Stimulated activated CD8-positive, alpha-beta memory T cell treated with anti-CD3 and anti-CD28 coated beads, Interleukin-2, amount 100 ng/mL, for 48 hours (primary cell): ENCODE measurements at regions not wholly inside any gene's neighbourhood (a gene's known extent, or its start where the extent isn't known, plus 50 kb on each side); places are given as distances from the start of the nearest gene placed in this dataset.
"Not testable (repeated sequence)": the region's sequence is repeated elsewhere in the genome, so short reads cannot be mapped to it uniquely, and the experiment has no call there.

Experiments used
- DNase-seq, 2 donors: peaks; one replicate each; pipeline ENCODE4 v3.0.0-alpha.2; 2020; ENCODE audit warnings: low read depth in 2 of 2

DNA sequence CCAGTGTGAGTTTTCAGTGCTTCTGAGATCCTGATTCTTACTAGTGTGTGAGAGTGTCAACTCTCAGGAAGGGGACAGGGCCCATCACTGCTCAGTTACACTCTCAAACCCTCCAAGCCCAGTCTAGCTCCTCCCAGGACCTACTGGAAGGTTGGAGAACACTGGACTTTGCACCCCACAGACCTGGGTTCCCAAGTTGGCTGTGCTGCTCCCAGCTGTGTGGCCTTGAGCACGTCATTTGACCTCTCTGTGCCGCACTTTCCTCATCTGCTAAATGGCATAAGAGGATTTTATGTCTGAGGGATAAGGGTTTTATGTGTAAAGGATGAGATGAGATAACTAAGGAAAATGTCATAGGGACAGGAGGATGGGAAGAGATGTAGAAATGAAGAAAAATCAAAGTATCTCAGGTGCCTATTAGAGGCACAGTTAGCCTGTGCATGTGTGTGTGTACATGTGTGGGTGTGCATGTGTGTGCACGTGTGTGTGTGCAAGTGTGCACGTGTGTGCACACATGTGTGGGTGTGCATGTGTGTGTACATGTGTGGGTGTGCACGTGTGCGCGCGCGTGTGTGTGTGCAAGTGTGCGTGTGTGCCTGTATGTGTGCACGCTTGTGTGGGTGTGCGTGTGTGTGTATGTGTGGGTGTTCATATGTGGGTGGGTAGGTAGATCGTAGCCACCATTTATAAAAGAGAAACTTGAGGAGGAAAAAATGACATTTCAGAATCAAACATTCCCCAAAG, 108.0 kb upstream of the GRK3 start:
- DNase-seq, result not testable (repeated sequence)

- not testable (repeated sequence) for DNase-seq
Measured at GRCh38 chr22:25458631-25459030, 105.8 kb upstream of the GRK3 start.

GRCh38 chr22:25460682-25461081, 103.8 kb upstream of the GRK3 start:
- DNase-seq, result not testable (repeated sequence)

DNA sequence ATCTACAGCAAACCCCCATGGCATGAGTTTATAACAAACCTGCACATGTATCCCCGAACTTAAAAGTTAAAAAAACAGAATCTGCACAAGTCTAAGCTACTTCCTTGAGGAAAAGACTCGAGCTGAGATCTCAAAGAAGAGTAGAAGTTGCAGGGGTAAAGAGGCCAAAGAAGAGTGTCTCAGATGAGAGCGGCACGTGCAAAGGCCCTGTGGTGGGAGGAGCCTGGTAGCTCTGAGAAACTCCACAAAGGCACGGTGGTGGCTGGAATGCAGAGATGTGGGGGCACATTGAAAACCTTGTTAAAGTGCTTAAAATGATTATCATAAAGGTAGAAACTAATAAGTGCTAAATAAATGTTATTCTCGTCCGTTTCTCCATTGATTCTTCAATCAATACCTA, 103.2 kb upstream of the GRK3 start:
- no peak for DNase-seq

- peak; percentile 63 to 67 for DNase-seq
Measured at GRCh38 chr22:25462474-25463346, 101.8 kb upstream of the GRK3 start.

DNA sequence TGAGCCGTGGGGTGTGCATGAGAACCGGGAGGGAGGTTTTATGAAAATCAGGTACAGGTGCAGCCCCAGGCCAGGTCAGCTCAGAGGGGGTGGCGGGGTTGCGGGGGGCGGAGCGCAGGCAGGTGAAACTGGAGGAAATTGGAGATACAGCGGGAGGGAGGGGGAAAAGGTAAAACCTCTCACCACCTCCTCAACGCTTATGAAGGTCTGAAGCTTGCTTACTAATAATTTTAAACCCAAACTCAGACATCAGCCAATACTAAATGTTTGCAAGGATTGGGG, 101.2 kb upstream of the GRK3 start:
- DNase-seq, result not testable (repeated sequence)

GRCh38 chr22:25464326-25464725, 100.1 kb upstream of the GRK3 start:
- DNase-seq, result not testable (repeated sequence)

DNA sequence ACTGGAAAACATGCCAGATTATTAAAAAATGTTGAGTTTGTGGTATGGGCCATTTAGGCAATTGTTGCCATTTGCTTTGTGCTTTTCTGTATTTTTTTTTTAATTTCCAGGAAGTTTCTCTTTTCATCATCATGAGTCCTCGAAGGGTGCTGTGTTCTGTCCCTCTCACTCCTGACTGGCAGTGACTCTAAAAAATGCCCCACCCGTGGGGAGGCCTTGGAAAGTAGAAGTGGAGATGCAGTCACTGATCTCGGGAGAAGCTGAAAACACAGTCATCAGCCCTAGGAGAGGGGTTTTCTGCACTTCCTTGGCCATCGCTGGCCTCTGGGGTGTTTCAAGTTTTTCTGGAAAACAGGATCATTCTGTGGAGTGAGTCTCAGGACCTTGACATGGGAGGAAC, 98.5 kb upstream of the GRK3 start:
- no peak for DNase-seq

DNA sequence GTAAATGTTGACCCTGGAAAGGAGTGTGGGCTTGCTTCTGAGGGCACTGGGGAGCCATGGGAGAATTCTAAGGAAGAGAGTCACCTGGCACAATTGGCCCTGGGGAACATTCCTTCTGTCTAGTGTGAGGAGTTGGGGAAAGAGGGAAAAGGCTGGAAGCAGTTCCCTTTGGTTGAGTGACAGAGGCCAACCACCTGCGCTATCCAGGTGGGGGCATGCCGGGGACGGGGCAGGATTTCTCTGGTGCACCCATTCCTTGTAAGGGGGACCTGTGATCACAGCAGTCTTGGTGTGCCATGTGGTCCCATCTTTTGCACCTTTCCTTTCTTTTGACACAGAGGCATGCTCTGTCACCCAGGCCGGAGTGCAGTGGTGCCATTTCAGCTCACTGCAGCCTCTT, 92.1 kb upstream of the GRK3 start:
- no peak for DNase-seq

- no peak for DNase-seq
Measured at GRCh38 chr22:25475257-25476022, 89.0 kb upstream of the GRK3 start.

- no peak for DNase-seq
Measured at GRCh38 chr22:25477358-25477757, 87.1 kb upstream of the GRK3 start.

GRCh38 chr22:25478111-25478510, 86.4 kb upstream of the GRK3 start:
- no peak for DNase-seq

GRCh38 chr22:25478528-25478927, 85.9 kb upstream of the GRK3 start:
- no peak for DNase-seq

DNA sequence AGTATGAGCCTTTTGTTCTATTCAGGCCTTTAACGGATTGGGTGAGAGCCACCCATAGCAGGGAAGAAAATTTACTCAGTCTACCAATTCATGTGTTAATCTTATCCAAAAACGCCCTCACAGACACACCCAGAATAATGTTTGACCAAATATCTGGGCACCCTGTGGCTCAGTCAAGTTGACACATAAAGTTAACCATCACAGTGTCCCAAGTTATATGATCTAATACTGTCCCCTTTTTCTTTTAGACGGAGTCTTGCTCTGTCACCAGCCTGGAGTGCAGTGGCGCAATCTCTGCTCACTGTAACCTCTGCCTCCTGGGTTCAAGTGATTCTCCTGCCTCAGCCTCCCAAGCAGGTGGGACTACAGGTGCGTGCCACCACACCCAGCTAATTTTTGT, 83.6 kb upstream of the GRK3 start:
- not testable (repeated sequence) for DNase-seq

- no peak for DNase-seq
Measured at GRCh38 chr22:25482091-25482760, 82.2 kb upstream of the GRK3 start.

DNA sequence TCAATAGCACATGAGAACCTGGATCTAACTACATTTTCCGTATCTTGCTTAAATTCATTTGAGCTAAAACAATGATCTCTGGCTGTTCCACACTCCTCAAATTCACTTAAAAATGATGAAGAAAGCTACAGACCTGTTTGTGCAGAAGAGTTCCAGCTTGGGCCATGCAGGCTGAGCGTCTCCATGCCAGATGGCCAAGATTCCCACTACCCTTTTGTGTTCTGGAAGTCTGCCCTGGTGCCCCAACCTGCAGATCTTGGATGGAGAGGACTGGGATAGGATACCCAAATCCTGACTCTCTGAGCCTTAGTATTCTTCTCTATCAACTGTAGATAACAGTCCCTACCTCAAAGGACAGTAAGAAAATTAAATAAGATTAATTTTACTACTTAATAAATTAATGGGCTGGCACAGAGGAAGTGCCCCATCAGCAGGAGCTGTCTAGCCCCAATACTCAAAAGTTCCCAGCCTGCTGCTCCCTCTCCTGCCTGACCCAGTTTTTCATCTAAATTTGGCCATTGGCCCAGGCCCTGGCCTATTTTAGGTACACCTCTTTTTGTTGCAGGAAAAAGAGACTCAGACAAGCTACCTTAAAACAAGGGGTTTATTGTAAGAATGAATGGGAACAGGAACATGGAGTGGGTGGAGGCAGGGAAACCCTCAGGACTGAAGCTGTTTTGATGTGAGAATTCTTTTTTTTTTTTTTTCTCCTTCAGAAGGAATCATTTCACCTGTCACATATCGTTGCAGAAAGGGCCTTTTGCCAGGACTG, 81.4 kb upstream of the GRK3 start:
- DNase-seq, result no peak

DNA sequence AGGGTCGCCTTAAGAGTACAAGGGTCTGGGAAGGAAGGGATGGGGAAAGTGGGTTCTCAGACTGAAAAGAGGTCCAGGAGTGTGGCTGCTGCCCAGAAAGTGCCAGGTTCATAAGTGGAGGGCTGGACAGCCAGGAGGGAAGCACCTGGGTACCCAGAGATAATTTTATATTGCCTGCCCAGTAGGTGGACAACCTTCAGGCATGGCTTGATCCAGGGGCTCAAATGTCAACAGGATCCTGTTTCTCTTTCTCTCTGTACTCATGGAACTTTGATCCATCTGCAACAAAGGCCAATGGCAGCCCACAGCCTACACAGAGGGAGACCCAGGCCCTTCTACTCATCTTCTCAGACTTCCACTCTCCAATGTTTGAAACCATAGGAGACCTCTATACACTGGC, 80.5 kb upstream of the GRK3 start:
- no peak for DNase-seq

DNA sequence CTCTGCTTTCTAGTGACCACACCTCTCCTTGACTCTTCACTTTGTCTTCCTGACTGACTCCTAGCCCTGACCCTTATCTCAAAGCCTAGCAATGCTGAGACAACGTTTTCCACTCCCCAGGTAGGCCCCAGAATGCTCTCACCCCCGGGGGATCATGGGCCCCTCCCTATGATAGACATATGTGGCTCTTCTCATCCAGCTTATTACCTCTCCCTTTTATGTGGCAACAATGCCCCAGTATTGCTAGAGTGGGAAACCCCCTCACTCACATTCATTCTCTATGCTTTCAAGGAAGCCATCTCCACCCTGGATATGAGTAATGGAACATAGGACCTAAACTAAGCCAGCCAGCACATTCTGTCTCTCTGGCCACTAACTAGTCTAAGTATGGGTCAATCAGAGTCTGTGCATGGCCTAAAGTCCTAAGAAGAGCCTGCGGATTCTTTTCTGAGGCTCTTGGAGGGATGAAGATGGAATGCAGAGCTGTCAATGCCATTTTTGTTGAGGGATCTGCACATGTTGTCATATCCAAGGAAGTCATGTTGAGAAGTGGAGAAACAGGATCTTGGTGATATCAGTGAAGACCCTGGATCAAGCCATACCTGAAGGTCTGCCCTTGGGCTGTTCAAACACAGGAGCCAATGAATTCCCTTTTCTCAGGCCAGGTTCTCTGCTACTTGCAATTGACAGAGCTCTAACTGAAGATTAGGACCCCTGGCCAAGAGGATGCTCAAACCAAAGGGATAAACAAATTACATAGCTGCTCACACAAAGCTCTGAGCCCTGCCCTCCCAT, 79.8 kb upstream of the GRK3 start:
- DNase-seq, result no peak

DNA sequence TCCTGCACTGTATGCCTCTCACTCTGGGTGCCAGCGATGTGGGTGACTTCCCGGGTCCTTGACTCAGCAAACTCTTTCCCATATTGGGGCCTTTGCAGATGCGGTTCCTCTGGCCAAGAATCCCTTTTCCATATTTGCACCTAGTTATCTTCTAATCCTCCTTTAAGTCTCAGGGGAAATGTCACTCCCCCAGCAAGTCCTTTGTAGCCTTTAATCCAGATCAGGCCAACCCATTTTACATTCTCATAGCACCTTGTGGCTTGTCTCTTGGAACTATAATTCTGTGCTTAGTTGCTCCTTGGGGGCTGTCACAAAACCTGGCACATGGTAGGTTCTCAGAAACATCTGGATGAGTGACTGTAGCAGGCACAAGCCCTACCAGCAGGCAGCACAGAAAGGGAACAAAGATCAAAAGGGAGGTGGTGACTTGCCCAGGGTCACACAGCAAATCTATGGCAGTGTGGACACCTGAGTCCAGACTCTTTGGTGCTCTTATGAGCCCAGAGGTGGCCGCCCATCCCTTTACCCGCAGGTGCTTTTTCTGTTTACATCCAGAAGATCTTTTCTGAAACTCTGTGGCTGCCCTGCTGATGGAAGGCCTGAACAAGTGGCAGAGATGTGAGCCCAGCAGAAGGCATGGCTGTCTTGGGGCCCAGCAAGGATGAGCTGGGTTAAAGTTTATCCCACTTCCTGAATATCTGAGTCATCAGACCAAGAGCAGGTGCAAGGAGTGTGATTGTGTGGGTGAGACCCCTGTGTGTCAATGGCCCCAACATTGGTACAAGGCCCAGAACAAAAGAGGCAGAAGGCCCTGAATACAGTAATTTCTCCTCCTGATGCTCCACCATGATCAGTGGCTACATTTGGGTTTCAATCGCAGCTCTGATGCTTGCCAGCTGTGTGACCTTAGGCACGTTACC, 78.6 kb upstream of the GRK3 start:
- DNase-seq, result peak in 1 of 2 donors; percentile 32
